ENCODE measurements at regions not wholly inside any gene's neighbourhood (a gene's known extent, or its start where the extent isn't known, plus 50 kb on each side); places are given as distances from the start of the nearest gene placed in this dataset.

DNA sequence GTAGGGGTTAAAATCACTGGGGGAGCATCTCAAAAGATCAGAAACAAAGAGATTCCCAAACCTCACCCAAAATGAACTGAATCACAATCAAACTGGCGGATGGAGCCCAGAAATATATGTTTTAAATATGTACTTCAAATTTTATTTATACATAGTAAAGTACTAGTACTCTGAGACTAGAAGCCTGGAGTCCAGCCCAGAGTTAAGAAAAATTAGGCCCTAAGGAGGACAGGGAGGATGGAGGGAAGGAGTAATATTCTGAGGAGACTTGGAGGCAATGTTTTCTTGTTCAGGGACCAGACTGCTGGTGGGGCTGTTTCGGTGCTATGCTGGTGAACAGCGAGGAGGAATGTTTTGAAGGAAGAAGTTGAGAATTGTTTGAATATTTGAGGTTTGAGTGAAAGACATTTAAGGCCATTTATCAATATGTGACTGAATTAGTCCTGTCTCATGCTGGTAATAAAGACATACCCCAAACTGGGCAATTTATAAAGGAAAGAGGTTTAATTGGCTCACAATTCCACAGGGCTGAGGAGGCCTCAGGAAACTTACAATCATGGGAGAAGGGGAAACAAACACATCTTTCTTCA is 552.4 kb upstream of the DAB2 start:
- TF ChIP-seq, protein P1, sequence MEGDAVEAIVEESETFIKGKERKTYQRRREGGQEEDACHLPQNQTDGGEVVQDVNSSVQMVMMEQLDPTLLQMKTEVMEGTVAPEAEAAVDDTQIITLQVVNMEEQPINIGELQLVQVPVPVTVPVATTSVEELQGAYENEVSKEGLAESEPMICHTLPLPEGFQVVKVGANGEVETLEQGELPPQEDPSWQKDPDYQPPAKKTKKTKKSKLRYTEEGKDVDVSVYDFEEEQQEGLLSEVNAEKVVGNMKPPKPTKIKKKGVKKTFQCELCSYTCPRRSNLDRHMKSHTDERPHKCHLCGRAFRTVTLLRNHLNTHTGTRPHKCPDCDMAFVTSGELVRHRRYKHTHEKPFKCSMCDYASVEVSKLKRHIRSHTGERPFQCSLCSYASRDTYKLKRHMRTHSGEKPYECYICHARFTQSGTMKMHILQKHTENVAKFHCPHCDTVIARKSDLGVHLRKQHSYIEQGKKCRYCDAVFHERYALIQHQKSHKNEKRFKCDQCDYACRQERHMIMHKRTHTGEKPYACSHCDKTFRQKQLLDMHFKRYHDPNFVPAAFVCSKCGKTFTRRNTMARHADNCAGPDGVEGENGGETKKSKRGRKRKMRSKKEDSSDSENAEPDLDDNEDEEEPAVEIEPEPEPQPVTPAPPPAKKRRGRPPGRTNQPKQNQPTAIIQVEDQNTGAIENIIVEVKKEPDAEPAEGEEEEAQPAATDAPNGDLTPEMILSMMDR (conservative IDR thresholded peaks at IDR 0.05; ENCODE audit: low read length) = no peak
- TF ChIP-seq EZH2phosphoT487 (IDR thresholded peaks at IDR 0.05; ENCODE audit: borderline replicate concordance) = no peak

Measured in Loucy (cell line).